Activated CD4-positive, CD25-positive, alpha-beta regulatory T cell treated with anti-CD3 and anti-CD28 coated beads, Interleukin-2, amount 50 U/mL, for 24 hours (primary cell): ENCODE measurements at regions not wholly inside any gene's neighbourhood (a gene's known extent, or its start where the extent isn't known, plus 50 kb on each side); places are given as distances from the start of the nearest gene placed in this dataset.

Experiments used
- ATAC-seq, 2 donors: fragments of 150-1000 bp; cut with Tn5 transposase; one replicate each; pipeline ENCODE4 v1.10.0; 2021; ENCODE audit warnings: mild to moderate bottlenecking in 1 of 2, moderate library complexity in 1 of 2

DNA sequence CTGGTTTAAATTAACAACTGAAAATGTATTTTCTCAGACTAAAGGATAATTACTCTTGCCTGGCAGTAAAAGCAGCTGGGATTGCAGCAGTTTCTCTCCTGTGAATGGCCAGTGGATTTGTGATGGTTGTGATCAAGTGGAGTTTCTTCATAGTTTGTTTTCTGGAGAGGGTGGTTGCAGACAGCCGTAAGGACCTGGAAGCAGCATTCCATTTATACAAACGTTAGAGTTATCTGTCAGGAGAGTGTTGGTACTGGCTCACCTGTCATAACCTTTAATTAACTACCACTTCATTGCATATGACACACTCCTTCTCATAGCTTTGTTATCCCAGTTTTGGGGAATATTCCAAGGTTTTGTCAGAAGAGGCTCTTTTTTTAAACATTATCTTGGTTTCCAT, 258.4 kb upstream of the SLC10A2 start:
- no peak for ATAC-seq

DNA sequence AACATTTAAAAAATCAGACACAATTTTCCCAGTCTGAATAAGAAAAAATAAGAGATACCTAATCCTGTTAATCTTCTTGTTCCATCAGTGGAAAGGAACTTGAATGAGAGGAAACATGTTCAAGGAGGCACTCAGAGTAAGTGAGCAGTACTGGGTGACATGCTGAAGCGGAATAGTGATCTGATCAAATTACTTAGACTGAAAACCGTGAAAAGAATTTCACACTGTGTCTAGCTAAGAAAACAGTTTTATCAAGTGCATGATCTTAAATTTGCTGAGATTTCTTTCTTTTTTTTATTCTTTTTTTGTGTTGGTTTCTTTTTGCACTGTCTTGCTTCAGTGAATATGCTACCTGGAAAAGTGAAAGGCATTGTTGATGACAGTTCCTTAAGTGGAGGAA, 249.5 kb upstream of the SLC10A2 start:
- no peak for ATAC-seq

DNA sequence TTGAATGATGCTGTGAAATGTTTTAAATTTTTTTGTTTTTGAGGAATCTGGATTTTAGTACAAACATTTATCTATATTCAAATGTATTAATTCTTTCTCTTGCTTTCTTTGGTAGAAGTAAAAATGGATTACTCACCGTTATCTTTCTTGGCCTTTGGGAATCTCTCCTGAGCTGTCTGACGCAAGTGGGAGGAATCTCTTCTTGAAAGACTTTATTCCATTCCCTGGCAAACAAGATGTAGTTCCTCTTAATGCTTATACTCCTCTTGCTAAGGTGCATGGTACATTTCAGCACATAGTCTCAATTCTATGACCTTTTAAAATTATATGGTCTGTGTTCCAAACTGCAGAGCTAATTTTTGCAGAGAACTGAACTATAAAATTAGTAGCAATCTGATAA, 246.2 kb upstream of the SLC10A2 start:
- ATAC-seq = no peak

DNA sequence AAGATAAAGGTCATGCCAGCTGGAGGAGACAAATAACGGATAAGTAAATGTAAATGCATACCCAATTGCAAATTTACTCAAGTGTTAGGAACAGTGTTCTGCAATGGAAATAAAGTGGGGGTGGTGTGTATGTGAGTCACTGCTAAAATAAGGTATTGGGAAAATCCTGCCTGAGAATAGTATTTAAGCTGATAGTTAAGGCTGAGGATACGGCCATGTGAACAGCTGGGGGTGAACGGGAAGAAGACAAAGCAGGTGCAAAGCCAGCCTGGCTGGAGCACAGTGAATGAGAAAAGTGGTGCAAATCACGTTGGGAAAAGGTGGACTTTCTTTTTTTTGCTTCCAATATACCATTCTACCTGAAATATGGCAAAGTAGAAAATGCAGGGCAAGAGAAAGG, 242.4 kb upstream of the SLC10A2 start:
- ATAC-seq = no peak

DNA sequence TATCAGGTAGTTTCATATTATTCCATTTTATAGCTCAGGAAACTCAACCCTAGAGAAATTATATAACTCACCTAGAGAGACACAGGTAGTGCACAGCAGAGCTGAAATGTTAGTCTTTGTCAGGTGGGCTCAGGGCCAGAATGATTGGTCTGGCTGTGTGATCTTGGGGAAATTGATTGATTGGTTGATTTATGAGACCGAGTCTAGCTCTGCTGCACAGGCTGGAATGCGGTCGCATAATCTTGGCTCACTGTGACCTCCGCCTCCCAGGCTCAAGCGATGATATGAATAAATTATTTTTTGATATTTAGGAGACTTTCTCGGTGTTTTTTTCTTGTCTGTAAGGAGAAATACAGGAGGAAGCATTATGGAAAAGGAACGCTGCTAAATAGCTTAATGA, 239.9 kb upstream of the SLC10A2 start:
- no peak for ATAC-seq

DNA sequence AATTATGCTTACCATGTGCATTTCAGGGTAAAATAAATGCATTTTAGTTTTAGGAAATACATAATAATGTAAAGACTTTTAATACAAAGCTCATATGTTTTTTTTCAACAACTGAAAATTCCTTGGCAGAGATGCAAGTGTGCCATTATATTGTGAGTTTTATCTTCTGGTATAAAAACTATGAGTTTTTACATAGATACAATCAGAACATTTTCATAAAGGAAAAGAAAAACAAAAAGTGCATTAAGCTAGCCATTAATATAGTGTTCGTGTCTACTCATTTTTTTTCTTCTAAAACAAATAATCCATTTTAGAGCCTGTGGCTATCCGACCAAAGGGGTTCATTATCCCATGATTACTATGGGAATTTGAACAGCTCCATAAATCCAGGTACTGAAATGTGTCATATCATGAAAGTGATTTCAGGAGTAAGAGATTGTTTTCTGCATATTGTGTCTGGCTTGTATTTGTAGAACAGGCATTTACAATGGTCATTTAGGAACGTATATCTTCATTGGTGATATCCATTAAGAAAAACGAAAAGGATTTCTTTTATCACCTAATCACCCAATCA, 236.9 kb upstream of the SLC10A2 start:
- ATAC-seq = no peak

DNA sequence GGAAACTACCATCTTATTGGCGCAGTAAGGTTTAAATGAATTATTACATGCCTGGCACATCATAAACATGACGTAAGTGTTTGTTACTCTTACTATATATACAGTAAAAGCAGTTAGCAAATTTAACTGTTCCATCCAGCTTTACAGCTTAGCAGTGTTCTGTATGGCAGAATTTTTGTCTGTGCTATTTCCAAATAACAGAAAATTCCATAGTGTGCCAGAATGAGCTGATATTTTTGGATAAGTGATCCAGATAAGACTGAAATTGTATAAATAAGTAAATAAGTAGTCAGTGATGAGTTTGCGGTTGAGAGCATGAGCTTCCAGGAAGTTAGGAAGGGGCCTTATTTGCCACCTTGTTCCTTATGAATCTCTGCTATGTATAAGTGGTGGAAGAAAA, 236.5 kb upstream of the SLC10A2 start:
- ATAC-seq = no peak

DNA sequence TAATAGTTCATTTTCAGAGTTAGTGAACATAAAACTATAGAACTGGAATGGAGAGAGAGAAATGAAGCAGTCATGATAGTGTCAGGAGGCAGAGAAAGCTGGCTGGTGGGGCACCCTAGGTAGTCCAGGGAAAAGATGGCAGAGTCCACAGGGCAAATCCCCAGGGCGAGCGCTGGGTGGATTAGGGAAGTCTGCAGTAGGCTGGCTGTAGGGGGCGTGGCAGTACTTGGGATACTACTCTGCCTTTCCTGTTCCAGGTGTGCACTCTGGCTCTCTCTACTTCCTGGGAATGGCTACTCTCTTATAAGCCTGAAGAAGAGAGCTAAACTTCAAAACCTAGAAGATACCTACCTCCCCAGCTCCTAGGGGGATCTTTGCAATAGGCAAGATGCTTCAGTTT, 232.9 kb upstream of the SLC10A2 start:
- ATAC-seq = no peak

DNA sequence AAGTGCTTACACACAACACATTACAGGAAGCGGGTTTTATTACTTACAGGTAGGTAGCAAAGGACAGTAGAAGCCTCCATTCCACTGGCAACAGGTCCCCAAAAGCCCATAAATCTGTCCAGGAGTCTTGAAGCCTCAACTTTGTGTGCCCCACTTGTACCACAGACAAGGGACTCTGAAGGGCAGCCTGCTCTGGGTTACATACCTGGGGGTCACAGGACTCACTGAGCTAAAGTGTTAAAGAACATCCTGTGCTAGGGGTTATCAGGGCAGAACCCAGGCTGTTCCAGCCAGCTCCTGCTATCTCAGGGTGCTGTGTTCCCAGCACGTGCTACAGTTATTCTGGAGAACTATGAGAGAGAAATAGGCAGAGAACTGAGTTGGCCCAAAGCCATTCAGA, 230.9 kb upstream of the SLC10A2 start:
- ATAC-seq = no peak

DNA sequence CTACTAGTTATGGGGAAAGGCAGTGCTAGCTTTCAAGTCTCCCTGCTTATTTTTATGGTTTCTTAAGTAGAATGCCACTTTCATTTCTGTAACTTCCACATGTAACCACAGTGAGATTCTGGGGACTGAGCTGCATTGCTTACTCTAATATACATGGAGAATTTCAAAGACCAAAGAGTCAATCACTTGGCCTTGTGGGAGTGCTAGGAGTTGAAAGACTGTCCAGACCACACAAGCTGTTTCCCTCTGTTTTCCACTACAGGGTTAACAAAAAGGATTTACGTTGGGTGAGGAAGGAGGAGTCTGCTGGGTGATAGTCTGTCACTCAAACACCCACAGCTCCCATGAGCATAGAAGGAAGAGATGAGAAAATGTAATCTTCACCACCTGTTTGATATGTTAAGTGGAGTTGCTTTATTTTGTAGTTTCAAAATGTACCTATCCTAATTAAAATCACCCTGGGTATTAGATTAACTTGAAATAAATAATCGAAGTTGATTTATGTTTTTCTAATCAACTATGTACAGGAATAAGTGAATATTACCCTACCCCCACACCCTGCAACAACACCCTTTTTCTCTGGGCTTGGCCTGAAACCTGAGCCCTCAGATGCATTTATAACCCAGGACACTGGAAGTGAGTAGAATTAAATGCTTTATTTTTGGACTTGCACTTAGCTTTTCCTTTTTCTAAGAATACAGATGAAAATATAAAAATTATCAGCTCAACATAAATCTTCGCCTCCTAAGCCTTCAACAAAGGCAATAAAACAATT, 225.8 kb upstream of the SLC10A2 start:
- no peak for ATAC-seq

DNA sequence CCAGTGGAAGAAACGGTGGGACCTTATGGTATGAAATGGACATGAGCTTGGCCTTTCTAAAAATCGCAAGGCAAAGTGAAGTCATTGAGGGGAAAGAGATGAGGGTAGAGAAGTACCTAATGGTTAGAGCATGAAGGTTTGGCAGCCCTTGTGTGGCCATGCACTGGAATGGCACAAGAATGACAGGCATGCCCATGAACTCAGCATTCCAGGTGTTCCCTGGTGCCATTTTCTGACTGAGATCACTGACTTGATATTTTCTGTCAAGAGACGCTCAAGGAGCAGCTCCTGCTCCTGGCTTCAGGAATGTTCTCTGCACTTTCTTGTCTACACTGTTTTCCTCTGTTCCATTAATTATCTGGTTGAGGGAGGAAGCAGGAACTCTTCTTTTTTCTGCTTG, 225.0 kb upstream of the SLC10A2 start:
- ATAC-seq = no peak

DNA sequence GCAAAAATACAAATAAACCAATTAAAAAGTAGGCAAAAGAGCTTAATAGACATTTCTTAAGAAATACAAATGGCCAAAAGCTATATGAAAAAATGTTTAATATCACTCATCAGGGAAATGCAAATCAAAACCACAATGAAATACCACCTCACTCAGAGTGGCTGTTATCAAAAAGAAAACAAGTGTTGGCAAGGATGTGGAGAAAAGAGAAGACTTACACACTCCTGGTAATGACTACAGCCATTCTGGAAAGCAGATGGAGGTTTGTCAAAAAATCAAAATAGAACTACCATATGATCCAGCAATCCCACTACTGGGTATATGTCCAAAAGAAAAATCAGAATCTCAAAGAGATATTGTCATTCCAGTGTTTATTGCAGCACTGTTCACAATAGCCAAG, 223.5 kb upstream of the SLC10A2 start:
- no peak for ATAC-seq

DNA sequence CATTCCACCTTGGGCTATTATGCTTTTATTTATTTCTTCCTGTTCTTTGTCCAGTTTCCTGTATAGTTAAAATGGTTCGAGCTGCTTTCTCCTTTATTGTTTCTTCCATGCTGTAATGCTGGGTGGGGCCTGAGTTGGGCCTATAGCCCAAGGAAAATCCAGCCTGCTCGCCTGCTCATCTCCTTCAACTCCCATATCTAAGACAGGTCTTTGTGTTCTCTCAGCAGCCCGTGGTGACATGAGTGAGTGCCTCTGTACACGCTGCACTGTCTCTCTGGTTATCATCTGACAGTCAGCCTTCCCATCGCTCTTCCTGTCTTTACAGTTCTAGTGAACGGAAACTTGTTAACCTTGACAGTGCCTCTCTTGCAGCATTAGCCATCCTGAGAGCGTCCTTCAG, 221.9 kb upstream of the SLC10A2 start:
- no peak for ATAC-seq

DNA sequence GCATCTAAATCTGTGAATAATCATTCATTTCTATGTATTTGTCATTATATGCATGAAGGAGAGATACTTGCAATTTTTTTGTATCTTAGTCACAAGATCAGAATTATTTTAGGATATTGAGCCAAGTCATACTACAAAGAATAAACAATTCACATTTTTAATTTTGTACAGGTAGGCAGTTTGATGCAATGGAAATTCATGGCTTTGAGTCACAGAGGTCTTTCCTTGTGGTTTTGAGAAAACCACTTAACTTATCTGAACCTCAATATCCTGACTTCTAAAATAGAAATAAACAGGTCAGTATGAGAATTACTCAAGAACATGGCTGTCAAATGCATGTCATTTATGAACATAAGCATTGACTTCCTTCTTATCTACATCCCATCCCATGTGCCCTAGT, 221.4 kb upstream of the SLC10A2 start:
- ATAC-seq = no peak

DNA sequence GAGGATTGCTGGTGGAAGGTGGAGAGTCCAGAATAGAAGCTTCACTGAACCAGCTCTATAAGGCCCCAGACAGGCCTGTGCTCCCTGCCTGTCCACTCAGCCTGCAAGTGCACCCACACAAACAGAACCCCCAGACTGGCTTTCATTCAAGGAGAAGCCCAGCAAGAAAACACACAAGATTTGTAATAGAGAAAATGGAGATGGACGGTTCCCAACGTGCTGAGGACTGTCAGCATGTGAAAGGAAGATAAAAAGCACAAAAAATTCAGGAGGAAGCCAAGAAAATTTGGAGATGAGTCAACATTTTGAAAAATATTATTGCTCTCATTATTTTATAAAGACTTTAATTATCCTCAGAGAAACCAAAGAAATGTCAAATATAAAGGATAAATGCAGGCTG, 218.2 kb upstream of the SLC10A2 start:
- no peak for ATAC-seq

DNA sequence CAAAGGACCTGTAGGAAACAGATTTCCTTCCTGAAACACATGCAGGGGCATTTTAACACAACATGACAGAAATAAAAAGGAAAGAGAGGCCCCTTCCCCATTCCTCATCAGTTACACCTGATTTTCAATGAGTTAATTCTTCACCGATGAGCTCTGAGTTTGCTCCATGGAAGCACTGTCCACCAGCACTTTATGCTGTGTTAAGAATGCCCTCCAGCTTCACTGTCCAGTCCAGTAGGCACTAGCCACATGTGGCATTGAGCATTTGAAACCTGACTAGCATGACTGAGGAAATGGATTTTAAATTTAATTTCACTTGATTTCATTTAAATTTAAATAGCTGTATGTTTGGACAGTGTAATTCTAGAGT, 217.2 kb upstream of the SLC10A2 start:
- no peak for ATAC-seq

DNA sequence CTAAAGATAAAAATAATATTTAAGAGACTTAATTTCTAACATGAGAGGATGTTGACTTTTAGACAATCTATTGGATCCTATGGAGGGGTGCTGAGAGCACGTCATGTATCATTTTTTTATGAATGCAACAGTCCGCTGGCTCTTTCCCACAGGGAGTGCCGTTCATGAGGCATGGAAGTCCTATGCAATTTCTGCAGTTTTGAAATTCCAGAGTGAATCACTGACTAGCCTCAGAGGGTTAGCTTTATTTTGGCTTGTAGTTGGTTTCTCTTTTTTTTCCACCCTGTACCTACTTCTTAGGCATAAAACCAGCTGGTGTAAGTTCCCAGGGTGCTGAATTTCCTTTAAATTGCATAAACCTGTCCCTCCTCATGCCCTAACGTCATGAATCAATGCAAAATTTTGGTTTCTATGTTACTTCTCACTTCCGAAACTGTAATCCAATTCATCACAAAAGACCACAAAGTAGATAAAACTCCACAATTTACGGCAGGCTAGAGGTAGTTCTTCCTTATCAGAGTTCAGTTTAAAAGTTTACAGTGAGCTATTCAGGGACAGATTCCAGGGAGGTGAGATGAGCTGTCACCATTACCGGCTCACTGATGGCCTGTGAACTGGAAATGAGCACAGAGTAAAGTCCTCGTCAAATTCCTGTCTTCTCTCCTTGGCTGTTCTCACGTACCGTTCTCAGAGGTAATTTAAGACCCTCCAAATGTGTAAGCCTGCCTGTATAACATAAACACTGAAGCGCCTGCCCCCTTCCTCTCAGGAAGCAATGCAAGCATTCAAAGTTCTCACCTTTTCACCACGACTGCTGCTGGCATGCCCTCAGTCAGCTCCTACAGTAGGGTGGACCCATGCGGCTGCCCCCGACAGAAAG, 216.6 kb upstream of the SLC10A2 start:
- ATAC-seq = no peak

DNA sequence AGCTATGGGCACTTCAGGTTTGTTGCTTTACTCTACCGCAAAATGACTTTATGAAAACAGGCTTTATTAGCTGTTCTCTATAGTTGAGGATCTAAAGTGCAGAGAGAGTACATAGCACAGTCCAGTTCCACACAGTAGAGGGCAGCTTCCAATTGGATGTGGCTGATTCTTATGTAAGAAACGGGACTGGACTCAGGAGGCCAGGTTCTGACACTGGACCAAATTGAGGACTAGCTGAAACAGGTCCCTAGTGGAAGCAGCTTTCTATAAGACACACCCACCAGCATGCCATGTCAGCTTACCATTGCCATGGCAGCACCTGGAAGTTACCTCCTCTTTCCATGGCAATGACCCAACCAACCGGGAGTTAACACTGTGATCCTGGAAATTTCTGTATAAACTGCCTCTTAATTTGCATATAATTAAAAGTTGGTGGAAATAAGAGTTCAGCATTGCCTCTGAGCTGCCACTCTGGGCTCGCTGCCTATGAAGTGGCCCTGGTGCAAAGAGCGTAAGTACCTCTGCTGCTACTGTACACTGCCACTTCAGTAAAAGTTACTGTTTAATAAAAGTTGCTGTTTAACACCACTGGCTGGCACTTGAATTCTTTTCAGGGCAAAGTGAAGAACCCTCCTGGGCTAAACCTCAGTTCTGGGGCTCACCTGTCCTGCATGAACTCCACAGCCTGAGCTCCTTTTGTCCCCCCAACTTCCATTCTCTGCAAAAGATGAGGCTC, 211.9 kb upstream of the SLC10A2 start:
- no peak for ATAC-seq

DNA sequence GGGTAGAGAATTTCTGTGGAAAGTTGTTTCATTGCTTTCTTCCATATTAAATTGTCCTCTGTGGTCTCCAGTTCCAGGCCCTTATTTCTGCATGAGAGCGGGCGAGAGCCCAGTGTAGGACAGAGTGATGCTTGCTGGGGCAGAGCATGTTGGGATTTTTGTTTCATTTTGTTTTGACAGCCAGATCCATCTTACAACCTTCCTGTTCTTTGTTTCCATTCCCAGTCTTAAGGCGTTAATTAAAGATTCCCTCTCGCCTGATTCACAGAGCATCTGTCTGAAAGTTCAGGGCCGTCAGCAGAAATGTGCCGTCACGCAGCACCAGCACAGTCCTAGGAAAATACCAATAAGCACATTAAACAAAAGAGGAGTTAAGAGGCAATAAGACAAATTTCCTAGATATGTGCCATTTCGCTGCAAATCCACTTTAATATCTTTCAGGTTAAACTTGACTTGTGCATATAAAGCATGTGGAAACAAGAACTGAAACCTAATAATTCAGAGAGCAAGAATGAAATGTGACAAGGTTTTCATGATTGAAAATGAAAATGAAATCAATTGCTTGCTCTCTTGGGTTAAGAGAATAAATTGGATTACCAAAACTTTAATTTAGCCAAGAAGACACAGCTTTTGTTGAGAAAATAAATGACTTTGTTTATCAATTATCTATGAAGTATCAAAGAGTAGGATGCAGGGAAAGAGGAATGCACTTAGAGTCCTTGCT, 210.7 kb upstream of the SLC10A2 start:
- no peak for ATAC-seq

DNA sequence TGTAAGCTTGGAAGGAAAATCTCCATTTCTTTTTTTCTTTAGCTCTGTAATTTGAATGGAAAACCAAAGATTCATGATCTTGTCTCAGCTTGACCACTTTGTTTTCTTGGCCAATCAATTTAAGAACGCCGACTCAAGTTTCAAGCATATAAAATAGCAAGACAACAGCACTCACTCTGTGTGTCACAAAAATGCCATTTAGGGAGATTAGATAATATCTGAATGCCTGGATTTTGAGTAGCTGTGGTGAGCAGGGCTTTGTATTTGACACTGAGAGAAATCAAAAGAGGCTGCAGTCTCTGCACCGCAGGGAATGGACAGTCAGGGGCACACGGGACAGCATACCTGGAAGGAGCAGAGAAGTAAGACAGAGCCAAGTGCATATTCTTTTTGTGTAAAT, 209.5 kb upstream of the SLC10A2 start:
- ATAC-seq = no peak

DNA sequence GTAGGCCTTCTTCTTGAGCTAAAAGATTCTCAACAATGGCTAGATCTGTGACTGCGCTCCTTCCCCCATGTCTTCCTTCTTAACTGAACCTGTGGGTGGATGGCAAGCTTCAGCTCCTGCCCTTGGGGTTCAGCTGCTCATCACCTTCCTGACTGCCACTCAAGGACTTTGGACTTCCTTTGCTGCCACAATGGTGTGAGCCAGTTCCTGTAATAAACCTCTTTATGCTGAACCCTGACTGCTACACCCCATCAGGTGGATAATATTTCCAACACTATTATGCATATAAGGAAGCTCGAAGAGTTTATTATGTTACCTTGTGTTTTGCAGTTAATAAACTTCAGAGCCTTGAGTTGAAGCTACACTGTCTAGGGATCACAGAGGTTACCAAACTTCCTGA, 208.9 kb upstream of the SLC10A2 start:
- no peak for ATAC-seq

DNA sequence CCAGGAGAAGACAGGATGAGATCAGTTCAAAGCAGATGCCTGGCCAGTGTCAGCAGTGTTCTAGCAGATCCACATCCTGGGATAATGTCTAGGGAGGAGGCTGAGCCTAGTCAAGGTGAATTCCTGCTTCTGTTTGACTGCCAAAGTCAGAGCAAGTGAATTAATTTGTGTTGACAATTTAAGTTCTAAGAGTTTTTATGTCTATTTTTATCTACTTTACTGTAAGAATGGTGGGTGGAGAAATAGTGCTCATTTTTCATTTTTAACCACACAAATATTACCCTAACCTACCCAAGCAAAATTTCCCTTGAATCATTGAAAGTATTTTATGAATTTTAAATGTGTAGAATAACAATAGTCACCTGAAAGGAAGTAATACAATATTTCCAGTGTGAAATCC, 207.6 kb upstream of the SLC10A2 start:
- no peak for ATAC-seq

DNA sequence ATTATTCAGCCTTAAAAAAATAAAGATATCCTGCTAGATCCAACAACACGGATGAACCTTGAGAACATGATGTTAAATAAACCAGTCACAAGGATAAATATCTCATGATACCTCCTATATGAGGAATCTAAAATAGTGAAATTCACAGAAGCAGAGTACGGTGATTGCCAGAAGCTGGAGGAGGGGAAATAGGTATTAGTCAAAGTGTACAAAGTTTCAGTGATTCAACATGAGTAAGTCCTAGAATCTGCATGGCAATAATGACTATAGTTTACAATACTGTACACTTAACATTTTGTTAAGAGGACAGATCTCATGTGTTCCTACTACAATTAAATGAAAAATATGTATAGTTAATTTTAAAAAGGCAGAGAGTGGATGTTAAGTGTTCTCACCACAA, 206.6 kb upstream of the SLC10A2 start:
- ATAC-seq = no peak
